22Rv1 (cell line): ENCODE measurements at regions not wholly inside any gene's neighbourhood (a gene's known extent, or its start where the extent isn't known, plus 50 kb on each side); places are given as distances from the start of the nearest gene placed in this dataset.
"Not testable (repeated sequence)": the region's sequence is repeated elsewhere in the genome, so short reads cannot be mapped to it uniquely, and the experiment has no call there.

Source experiments
- H3K27ac ChIP-seq: fragments of 450-650 bp; 2 replicates; pipeline ENCODE4 v1.5.1; 2017

DNA sequence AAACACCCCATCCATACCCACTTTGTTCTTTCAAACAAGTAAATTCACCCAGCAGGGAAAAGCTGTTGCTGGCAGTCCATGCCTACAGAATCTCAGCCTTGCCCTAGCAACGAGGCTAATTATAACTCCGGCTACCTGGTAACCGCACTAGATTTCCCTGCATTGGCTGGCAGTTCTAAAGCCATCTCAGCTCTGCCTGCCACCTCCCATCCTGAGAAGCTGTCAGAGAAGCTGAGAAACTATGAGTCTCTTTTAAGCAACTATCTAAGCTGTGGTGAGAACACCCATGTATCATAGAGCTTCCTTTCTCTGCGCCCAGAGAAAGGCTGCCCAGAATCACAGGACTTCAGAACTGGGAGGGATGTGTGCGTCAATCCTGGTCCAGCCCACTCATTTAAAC lies 126.5 kb upstream of the NBPF9 start:
- not testable (repeated sequence) for H3K27ac ChIP-seq

DNA sequence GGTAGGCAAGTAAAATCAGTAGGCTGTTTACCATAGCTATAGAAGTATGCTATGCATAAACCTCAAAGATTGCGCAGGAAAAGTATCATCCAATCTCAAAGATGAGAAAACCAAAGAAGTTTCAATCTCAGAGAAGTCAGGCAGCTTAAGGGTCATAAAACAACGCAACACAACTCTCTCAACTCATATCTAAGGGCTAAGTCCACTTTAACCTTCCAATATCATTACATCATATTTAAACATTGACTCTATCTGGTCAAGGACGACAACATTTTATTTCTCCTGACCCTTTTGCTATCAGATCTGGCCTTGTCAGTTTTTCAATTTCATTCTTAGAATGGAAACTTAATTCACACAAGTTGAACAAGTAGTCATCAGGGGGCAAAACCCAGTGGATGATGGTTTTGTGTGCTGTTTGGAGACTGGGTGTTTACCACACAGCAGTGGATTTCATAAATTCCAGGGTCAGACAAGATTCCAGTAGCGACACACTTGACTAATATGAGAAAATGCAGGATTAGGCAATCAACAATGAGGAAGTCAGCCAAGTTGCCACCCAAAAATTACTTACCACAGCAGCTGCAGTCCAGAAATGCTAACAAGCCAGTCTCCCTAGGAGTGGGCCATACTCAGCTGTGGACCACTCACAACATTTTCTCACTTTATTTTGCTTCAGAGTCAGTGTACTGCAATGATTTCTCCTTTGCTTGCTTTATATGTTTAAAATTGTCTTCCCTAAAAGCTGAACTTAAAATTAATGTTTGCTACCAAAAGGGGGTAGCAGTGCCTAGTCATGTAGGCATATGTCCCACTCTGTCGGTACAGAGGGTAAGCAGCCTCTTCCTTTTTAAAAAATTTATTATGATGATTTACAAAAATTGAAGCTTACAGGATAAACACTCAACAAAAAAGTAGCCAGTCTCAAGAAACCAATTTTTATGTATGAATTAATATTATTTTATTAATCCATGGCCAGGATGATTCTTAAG lies 131.9 kb upstream of the NBPF9 start:
- not testable (repeated sequence) for H3K27ac ChIP-seq

- H3K27ac ChIP-seq = not testable (repeated sequence)
Measured at GRCh38 chr1:149237515-149237914, 134.2 kb upstream of the NBPF9 start.

DNA sequence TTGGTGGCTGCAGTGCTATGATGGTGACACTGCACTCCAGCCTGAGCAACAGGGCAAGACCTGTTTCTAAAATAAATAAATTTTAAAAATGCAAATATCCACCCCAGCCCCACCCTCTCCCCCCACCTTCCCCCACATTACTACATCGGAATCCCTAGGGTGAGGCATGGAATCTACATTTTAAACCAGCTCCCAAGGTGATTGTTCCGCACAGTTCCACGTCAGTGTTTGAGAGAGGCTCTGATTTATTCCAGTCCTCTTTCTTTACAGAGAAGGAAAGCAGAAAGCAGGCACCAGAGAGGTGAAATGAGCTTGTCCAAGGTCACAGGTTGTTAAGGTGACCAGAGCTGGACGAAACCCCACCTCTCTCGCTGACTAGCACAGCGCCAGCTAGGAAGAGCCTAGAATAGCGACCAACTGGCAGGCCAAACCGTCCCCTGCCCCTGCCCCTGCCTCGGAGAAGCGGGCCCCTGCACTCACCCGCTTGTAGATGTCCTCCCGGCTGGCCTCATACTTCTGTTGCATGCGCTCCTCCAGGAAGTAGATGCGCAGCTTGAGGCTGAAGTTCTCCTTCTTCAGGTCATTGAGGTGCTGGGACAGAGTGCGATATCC lies 136.7 kb upstream of the NBPF9 start:
- not testable (repeated sequence) for H3K27ac ChIP-seq

DNA sequence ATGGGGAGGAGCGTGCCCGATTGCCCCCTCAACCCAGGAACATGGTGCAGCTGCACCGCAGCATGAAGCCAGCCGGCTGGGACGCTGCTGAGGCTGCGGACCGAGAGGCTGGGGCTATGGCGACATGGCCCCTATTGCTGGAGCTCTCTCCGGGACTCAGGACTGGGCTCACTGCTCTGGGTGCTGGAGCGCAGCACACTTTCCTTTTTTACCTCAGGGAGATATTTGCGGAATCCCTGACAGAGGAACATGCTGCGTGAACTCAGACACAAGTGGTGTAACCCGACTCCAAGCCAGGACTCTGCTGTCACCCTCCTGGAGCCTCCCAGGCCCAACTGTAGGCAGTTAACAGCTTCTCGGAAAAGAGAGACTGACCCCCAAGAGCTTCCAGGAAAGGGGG lies 137.2 kb upstream of the NBPF9 start:
- H3K27ac ChIP-seq = not testable (repeated sequence)

DNA sequence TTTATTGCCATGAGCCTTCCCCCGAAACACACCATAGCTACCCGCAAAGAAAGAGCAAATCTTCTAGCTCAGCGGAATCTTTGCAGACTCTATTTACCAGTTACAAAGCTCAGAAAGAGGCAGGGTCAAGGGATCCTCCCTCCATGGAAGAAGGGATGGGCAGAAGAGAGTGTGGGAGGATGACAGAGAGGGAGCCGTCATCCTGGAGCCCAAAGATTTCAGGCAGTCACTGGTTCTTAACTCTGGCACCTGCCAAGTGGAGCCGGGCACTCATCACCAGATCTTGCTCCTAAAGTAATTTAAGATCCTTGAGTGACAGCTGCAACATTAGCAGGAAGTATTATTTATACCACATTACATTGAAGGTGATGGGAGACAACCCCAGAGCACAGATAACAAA lies 137.9 kb upstream of the NBPF9 start:
- H3K27ac ChIP-seq = not testable (repeated sequence)

DNA sequence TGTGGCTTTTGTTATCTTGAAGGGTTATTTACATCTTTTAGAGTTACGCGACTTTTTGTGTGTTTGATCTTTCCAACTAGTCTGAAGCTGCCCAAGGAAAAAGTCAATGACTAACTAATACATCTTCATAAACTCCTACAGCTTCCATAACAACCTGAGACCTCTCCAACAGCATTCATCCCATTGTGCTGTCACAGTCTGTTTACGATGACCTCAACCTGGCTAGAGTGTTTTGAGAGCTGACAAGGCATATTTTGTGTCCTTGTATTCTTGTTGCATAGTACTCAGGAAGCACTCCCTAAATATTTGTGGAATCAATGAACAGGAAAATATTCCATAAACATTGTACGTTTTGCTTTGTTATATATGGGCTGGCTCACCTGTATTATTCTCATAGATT lies 140.2 kb upstream of the NBPF9 start:
- not testable (repeated sequence) for H3K27ac ChIP-seq

- not testable (repeated sequence) for H3K27ac ChIP-seq
Measured at GRCh38 chr1:149244621-149245020, 141.3 kb upstream of the NBPF9 start.

DNA sequence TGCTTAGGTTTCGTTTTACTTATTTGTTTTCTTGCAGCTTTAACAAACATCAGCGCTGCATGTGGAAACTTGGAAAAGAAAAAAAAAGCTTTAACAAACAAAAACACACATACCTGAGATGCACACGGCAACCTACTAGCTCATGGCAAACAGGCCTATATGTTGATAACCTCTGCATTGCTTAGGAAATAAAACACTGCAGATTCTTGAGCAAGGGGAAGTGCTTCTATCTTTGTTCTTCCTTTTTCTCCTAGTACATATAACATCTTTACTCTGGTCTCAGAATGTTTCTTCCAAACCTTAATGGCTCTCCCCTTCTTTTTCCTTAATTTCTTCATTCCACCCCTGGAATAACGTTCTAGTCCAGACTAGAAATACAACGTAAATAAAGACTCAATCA lies 142.9 kb upstream of the NBPF9 start:
- not testable (repeated sequence) for H3K27ac ChIP-seq

DNA sequence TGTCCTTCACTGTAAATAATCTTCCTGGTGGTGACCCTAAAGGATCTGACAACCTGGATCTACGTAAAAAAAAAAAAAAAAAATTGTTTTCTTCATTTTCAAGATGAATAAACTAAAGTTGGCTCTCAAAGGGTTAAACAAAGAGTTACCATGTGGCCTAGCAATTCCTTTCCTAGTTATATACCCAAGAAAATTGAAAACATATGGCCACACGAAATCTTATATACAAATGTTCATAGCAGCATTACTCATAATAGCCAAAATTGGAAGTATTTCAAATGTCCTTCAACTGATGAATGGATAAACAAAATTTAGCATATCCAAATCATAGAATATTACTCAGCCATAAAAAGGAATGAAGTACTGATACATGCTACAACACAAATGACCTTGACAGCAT lies 145.3 kb upstream of the NBPF9 start:
- not testable (repeated sequence) for H3K27ac ChIP-seq

GRCh38 chr1:149249850-149250467 lies 146.6 kb upstream of the NBPF9 start:
- not testable (repeated sequence) for H3K27ac ChIP-seq

GRCh38 chr1:149254894-149255847 lies 151.8 kb upstream of the NBPF9 start:
- H3K27ac ChIP-seq = not testable (repeated sequence)

GRCh38 chr1:149260284-149260683 lies 156.9 kb upstream of the NBPF9 start:
- not testable (repeated sequence) for H3K27ac ChIP-seq

GRCh38 chr1:149260736-149261340 lies 157.5 kb upstream of the NBPF9 start:
- H3K27ac ChIP-seq = not testable (repeated sequence)

GRCh38 chr1:149267287-149267686 lies 163.9 kb upstream of the NBPF9 start:
- H3K27ac ChIP-seq = not testable (repeated sequence)

GRCh38 chr1:149269001-149269702 lies 165.8 kb upstream of the NBPF9 start:
- not testable (repeated sequence) for H3K27ac ChIP-seq

DNA sequence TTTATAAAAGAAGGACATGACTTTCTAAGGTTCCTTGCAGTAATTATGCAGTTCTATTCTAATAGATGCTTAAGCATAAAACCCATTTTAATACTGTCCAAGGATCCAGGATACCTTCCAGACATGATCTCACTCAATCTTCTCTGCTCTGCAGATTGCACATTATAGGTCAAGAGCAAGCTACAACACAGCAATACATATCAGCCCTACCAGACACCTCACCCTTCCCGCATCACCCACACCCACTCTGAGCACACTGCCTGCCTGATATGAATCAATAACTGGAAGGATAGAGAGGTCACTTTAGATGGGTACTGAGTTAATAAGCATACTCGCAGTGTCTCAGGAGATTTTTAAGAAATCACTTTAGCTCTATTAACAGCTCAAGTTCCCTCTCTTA lies 166.5 kb upstream of the NBPF9 start:
- H3K27ac ChIP-seq = not testable (repeated sequence)

DNA sequence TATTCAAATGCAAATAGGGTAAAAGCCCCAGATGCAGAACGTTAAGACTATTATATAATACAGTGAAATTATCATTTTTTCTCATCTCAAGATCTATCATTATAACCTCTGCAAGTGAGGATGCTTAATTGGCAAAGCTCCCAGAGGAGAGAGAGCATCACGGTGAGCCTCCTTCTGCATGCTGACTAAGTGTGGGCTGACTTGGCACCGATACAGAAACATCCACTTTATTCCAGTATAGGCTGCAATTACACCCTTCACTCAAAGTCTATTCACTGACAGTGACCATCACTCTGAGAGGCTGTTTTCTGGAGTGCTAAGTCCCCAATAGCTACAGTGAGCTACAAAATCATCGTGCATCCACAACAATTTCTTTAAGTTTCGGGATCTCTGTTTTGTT lies 171.1 kb upstream of the NBPF9 start:
- not testable (repeated sequence) for H3K27ac ChIP-seq

DNA sequence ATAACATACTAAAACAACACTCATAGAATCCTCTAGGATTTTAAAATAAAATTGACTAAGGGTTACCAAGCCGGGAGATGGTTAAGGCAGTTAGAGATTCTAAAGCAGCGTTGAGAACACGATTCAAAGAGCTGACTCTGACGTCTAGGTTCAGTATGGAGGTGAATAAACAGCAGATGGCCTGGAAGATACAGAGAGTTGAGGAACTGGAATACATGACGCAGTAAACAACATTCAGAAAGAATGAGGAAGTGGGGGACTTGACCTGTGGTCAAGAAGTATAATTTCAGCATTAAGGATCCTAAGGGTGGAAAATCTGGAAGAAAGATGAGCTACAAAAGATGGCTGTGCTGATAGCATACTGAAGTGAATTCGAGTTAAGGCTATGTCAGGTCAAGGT lies 172.5 kb upstream of the NBPF9 start:
- not testable (repeated sequence) for H3K27ac ChIP-seq

- not testable (repeated sequence) for H3K27ac ChIP-seq
Measured at GRCh38 chr1:149276496-149276895, 173.1 kb upstream of the NBPF9 start.

DNA sequence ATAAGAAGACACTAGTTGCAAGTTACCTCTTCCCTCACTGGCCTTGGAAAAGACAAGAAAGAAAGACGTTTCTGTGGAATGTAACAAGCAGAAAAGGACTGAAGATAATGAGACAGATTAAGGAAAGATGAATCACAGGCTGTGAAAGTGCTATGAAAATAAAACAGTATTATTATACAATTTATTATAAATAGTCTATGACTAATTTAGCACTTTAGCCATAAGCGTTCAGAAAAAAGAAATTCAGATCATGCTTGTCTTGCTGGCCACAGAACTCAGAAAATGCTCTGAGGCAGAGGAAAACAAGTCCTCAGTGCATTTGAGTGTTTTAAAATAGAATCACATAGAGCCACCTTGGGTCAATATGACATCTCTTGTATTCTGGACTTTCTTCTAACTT lies 174.8 kb upstream of the NBPF9 start:
- H3K27ac ChIP-seq = not testable (repeated sequence)
